ENCODE measurements at regions not wholly inside any gene's neighbourhood (a gene's known extent, or its start where the extent isn't known, plus 50 kb on each side); places are given as distances from the start of the nearest gene placed in this dataset.

DNA sequence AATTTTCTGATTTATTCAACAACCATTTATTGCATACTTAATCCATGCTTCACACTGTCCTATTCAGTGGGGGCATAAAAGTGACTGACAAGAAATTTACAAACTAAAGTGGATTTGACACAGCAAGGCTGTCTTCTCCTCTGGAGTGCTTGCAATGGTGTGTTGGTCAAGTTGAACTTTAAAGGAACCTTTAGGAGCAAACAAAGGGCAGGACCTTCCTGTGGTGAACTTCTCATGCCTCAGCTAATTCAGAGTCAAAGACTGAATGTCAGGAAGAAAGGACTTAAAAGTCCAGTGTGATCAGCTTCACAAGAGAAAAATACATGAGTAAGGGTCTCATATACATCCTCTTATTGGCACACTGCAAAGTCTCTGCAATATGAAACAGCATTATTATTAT is 60.8 kb upstream of the TENT5A start:
- DNase-seq (ENCODE audit: low spot score), result no peak

DNA sequence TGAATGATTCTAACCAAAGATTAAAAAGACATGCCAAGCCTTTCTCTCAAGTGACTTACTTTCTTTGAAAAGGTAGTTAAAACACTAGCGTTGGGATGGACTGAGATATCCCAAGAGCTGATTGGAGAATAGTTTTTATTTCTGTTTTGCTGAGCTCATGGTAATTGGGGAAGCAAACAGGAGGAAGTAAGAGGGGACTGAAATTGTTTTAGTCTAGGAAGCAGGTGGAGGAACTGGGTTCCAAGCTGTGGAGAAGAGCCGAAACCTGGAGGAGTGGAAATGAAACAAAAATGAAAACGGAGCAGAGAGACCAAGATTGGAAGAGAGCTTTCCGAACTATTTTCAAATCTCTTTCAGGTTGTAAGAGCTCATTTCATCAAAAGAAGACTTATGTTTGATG is 59.9 kb upstream of the TENT5A start:
- DNase-seq (ENCODE audit: low spot score), result no peak

DNA sequence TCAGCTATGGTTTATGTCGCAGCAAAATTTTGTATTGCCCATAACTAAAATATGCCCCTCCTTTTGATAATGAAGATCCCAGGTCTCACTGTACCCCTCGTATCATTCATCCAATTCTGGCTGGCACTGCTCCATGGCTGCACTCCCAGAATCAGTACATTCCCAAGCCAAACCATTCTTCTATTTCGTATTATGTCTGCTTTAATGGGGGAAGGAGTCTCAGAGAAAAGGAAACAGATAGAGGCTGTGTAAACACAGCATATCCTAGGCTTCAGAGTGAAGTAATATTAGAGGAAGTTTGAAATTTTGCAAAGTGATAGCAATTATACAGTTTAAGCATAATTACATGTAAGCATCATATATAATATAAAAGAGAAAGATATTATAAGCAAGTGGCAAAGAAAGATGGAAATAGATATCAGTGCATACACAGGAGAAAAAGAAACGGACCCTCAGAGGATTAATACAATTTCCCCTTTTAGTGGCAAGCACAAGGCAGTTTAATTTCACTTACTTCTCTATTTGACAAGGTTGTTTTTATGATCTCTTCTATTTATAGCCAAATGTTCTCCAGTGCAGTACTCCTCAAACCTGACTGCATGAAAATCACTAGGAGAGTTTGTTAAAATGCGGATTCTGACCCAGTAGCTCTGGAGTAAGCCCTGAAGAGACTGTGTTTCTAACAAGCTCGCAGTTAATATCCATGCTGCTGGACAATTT is 56.5 kb upstream of the TENT5A start:
- no peak for DNase-seq (ENCODE audit: low spot score)

DNA sequence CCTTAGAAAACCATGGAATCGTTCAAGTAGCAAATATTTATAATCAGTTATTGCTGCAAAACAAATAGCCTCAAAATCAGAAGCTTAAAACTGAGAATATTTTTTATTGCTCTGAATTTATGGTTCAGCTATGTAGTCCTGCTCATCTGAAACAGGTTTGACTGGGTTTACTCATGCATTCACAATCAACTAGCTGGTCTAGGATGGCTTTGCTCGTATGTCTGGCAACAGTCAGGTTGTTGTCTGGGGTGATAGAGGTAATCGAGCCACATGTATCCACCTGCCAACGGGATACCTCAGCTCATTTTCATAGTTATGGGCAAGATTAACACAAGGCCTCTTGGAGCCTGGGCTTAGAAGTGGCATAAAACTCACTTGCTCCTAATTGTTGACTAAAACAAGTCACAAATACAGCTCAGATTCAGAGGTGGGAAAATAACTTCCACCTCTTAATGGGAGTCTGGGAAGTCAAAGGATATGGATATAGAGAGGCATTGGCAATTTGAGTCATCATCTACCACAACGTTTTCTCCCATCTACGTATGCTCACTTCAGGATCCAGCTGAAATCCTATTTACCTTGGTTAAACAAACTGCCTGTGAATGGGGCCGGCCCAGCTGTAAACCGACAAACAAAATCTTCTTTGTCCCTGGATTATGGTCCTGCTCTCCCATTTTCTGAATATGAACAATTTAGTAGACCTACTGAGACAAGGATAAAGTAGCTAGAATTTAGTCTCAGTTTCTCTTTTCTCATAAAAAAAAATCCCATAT is 54.5 kb upstream of the TENT5A start:
- DNase-seq (ENCODE audit: low spot score), result no peak

DNA sequence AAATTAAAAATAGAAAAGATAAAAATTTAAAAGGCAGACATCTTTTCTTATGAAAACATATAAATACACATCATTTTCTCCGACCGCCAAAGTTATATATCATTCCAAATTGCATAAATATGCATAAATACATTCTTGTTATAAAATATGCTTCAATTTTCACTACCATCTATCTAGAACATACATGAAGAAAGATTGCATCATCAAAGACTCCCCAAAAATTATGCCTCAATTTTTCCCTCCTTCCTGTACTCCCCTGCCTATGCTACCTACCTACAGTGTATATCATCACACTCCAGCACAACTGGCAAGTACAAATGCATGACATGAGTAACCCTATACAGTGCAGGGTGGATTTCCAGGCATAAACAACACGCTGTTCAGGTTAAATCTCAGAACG is 49.9 kb upstream of the TENT5A start:
- no peak for DNase-seq (ENCODE audit: low spot score)
